IPS-NIHi11 (cell line): ENCODE measurements at regions not wholly inside any gene's neighbourhood (a gene's known extent, or its start where the extent isn't known, plus 50 kb on each side); places are given as distances from the start of the nearest gene placed in this dataset.
"Not testable (repeated sequence)": the region's sequence is repeated elsewhere in the genome, so short reads cannot be mapped to it uniquely, and the experiment has no call there.

ENCODE experiments used
- DNase-seq: peaks from one replicate; pipeline ENCODE4 v3.0.0; 2012; ENCODE audit warnings: mixed read lengths, low spot score

GRCh38 chr17:54712798-54713197 is 187.9 kb upstream of the TOM1L1 start:
- not testable (repeated sequence) for DNase-seq

- DNase-seq, result no peak
Observed at GRCh38 chr17:54718286-54718685, 182.4 kb upstream of the TOM1L1 start.

- DNase-seq, result no peak
Observed at GRCh38 chr17:54727624-54728023, 173.0 kb upstream of the TOM1L1 start.

GRCh38 chr17:54736573-54736972 is 164.1 kb upstream of the TOM1L1 start:
- DNase-seq, result no peak

GRCh38 chr17:54738496-54738895 is 162.2 kb upstream of the TOM1L1 start:
- no peak for DNase-seq

GRCh38 chr17:54744750-54745149 is 155.9 kb upstream of the TOM1L1 start:
- no peak for DNase-seq

GRCh38 chr17:54745239-54745638 is 155.4 kb upstream of the TOM1L1 start:
- DNase-seq, result no peak

- no peak for DNase-seq
Observed at GRCh38 chr17:54745862-54746261, 154.8 kb upstream of the TOM1L1 start.

GRCh38 chr17:54749157-54749556 is 151.5 kb upstream of the TOM1L1 start:
- DNase-seq, result no peak

- DNase-seq, result peak; percentile 65
Observed at GRCh38 chr17:54754560-54754959, 146.1 kb upstream of the TOM1L1 start.

- no peak for DNase-seq
Observed at GRCh38 chr17:54760836-54761235, 139.8 kb upstream of the TOM1L1 start.

GRCh38 chr17:54770836-54771235 is 129.8 kb upstream of the TOM1L1 start:
- no peak for DNase-seq

GRCh38 chr17:54771409-54771915 is 129.2 kb upstream of the TOM1L1 start:
- no peak for DNase-seq

- DNase-seq, result no peak
Observed at GRCh38 chr17:54780238-54780637, 120.4 kb upstream of the TOM1L1 start.

GRCh38 chr17:54781389-54781788 is 119.3 kb upstream of the TOM1L1 start:
- no peak for DNase-seq

- DNase-seq, result no peak
Observed at GRCh38 chr17:54784305-54784704, 116.3 kb upstream of the TOM1L1 start.

- no peak for DNase-seq
Observed at GRCh38 chr17:54785643-54786268, 114.9 kb upstream of the TOM1L1 start.

GRCh38 chr17:54789101-54789880 is 111.4 kb upstream of the TOM1L1 start:
- no peak for DNase-seq

GRCh38 chr17:54793271-54793670 is 107.4 kb upstream of the TOM1L1 start:
- DNase-seq, result no peak

- no peak for DNase-seq
Observed at GRCh38 chr17:54795046-54795445, 105.6 kb upstream of the TOM1L1 start.

GRCh38 chr17:54807331-54807730 is 93.3 kb upstream of the TOM1L1 start:
- DNase-seq, result no peak

GRCh38 chr17:54813896-54814295 is 86.8 kb upstream of the TOM1L1 start:
- DNase-seq, result no peak

- no peak for DNase-seq
Observed at GRCh38 chr17:54814371-54814770, 86.3 kb upstream of the TOM1L1 start.

- DNase-seq, result no peak
Observed at GRCh38 chr17:54834086-54834485, 66.6 kb upstream of the TOM1L1 start.
